ENCODE measurements at regions not wholly inside any gene's neighbourhood (a gene's known extent, or its start where the extent isn't known, plus 50 kb on each side); places are given as distances from the start of the nearest gene placed in this dataset.

DNA sequence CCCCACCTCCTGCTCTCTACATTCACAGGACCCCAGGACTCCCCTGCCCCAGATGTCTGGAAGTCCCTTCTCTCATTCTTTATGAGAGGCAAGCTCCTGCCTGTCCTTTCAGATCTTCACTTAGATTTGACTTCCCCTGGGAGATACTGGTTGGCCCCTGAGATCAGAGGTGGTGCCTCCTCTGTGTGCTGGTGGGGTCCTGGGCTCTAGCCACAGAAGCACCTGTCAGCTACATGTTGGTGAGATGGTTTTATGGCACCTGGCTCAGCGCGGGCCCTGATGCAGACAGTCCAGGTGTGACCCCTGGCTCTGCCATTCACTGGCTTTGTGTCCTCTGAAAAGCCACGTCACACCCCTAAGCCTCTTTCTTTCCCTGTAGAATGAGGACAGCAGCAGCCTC, 369.6 kb upstream of the ID2 start:
- POLR2A ChIA-PET, result interaction anchor here (0.7 kb wide), 1 partner anchor 369 kb away, joined by 3 read pairs; the partner anchor contains the start of gene ID2
- no peak overlapping the region for H3K4me3 ChIP-seq (ENCODE audit: low read depth, low read length)
- TF ChIP-seq, protein P1, sequence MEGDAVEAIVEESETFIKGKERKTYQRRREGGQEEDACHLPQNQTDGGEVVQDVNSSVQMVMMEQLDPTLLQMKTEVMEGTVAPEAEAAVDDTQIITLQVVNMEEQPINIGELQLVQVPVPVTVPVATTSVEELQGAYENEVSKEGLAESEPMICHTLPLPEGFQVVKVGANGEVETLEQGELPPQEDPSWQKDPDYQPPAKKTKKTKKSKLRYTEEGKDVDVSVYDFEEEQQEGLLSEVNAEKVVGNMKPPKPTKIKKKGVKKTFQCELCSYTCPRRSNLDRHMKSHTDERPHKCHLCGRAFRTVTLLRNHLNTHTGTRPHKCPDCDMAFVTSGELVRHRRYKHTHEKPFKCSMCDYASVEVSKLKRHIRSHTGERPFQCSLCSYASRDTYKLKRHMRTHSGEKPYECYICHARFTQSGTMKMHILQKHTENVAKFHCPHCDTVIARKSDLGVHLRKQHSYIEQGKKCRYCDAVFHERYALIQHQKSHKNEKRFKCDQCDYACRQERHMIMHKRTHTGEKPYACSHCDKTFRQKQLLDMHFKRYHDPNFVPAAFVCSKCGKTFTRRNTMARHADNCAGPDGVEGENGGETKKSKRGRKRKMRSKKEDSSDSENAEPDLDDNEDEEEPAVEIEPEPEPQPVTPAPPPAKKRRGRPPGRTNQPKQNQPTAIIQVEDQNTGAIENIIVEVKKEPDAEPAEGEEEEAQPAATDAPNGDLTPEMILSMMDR (IDR thresholded peaks at IDR 0.05; ENCODE audit: insufficient read depth, low read length, missing control alignments), result no peak
- DNase-seq (ENCODE audit: low read depth, low spot score), result no peak
- CTCF ChIA-PET, result interaction anchor here (1.6 kb wide), 1 partner anchor 10 kb away, joined by 4 read pairs; no protein-coding TSS in a partner anchor

DNA sequence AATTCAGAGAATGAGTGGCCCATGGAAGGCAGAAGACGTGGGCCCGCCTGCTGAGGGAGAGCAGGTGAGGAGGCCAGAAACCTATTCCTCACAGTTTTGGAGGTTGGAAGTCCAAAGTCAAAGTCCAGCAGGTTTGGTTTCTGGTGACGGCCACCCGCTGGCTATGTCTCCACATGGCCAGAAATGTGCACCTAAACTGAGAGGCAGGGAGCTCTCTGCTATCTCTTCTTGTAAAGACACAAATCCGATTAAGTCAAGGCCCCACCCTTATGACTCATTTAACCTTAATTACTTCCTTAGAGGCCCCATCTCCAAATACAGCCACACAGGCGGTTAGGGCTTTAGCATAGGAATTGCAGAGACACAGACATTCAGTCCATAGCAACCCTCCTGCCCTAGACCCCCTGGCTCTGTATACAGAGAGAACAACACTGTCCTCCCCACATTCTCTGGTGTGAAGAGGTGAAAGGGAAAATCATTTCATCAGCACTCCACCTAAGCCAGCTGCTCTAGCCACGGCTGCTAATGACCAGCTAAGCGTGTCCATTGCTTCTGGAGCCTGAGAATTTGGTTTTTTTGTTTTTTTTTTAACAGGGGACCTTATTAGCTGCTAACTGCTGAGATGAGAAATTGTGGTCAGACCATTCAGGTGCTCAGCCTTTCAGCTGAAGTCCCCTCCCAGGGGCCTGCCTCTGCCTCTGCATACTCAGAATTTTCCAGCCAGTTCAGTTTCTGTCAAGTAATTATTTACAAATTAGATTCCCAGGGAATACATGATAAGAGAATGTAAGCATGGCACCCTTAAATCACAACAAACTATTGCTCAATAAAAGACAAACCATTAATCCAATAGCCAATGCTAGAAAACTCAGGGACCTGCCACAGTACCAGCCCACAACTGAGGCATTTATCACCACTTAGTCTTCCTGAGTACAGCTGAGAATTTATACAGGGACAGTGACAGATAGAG, 368.7 kb upstream of the ID2 start:
- no peak overlapping the region for H3K4me3 ChIP-seq (ENCODE audit: low read depth, low read length)
- TF ChIP-seq, protein P1 (IDR thresholded peaks at IDR 0.05; ENCODE audit: insufficient read depth, low read length, missing control alignments), result no peak
- DNase-seq (ENCODE audit: low read depth, low spot score), result no peak
- CTCF ChIA-PET, result interaction anchor here (1.6 to 2.2 kb wide), 2 partner anchors 11 kb away, joined by 4 to 6 read pairs; no protein-coding TSS in a partner anchor
- POLR2A ChIA-PET, result interaction anchor here (0.7 kb wide), 1 partner anchor 369 kb away, joined by 3 read pairs; the partner anchor contains the start of gene ID2

DNA sequence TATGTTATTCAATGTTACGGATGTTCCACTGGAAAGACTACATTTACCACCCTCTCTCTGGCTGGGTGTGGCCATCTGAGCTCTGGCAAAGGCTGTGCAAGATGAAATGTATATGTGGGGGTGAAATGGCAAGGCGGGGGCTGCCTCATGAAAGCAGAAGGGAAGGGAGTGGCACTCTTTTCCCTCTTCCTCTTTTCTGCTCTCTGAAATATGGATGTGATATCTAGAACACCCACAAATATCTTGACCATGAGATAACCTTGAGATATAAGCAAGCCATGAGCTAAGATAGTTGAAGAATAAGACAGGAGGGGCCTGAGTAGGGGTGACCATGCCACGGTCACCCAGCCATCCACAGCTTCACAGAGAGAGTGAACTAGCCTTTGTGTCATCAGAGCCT, 367.8 kb upstream of the ID2 start:
- H3K4me3 ChIP-seq (ENCODE audit: low read depth, low read length), result no peak overlapping the region
- CTCF ChIA-PET, result interaction anchor here (2.2 kb wide), 1 partner anchor 10 kb away, joined by 6 read pairs; no protein-coding TSS in a partner anchor
- DNase-seq (ENCODE audit: low read depth, low spot score), result no peak
- TF ChIP-seq, protein P1 (IDR thresholded peaks at IDR 0.05; ENCODE audit: insufficient read depth, low read length, missing control alignments), result no peak
- POLR2A ChIA-PET, result no interaction called here

DNA sequence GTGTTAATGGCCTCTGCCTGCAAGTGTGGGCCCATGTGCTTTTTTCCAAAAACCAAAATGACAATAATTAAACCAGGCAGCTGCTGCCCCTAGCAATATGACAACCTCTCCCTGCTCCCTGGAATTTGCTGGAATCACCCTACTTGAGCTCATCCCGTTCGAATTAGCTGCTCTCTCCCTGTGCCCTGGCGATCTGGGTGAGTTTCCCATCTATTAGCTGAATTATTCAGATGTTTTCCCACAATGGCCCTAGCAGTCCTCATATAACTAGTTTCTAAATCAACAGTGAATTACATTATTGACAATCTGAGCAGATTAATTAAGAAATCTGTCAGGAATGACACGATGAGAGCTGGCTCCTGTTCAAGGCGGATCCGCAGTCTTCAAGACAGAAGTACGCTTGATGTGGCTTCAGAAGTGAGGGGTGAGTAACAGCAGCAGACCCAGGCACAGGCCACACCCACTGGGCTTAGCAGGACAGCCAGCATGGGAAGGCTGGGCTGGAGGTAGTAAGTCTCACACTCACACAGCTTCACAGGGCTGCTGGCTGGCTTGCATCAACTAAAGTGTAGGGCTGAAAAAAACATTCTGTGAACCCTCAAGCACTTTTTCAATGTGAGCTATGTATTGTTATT, 366.2 kb upstream of the ID2 start:
- CTCF ChIA-PET, result no interaction called here
- TF ChIP-seq, protein P1 (IDR thresholded peaks at IDR 0.05; ENCODE audit: insufficient read depth, low read length, missing control alignments), result no peak
- no peak overlapping the region for H3K4me3 ChIP-seq (ENCODE audit: low read depth, low read length)
- DNase-seq (ENCODE audit: low read depth, low spot score), result no peak
- POLR2A ChIA-PET, result no interaction called here

DNA sequence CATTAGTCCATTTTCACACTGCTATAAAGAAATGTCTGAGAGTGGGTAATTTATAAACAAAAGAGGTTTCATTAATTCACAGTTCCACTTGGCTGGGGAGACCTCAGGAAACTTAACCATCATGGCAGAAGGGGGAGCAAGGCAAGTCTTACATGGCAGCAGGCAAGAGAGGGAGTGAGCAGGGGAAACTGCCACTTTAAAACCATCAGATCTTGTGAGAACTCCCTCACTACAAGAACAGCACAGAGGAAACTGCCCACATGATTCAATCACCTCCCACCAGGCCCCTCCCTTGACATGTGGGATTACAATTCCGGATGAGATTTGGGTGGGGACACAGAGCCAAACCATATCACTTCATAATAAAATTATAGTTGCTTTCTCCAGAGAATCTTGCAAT, 365.5 kb upstream of the ID2 start:
- DNase-seq (ENCODE audit: low read depth, low spot score), result no peak
- TF ChIP-seq, protein P1 (IDR thresholded peaks at IDR 0.05; ENCODE audit: insufficient read depth, low read length, missing control alignments), result no peak
- no peak overlapping the region for H3K4me3 ChIP-seq (ENCODE audit: low read depth, low read length)
- POLR2A ChIA-PET, result no interaction called here
- CTCF ChIA-PET, result no interaction called here

DNA sequence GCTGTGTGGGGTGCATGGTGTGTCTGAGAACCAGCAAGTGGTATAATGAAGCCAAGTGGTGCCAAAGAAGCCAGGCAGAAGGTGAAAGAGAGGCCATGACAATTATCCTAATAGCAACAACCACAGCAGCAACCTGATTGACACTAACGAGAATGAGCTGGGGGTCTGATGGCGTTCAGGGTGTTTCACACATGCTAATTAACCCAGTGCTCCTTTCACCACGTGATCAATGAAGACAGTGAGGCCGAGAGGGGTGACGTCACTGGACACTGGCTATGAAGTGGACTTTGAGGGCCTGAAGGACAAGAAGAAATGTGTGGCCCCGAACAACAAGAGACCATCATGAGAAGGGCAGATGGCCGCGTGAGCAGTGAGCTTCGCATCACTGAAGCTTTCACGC, 364.4 kb upstream of the ID2 start:
- H3K4me3 ChIP-seq (ENCODE audit: low read depth, low read length), result no peak overlapping the region
- ChIA-PET POLR2A (no interaction called here), CTCF (no interaction called here)
- TF ChIP-seq, protein P1 (IDR thresholded peaks at IDR 0.05; ENCODE audit: insufficient read depth, low read length, missing control alignments), result no peak
- no peak for DNase-seq (ENCODE audit: low read depth, low spot score)
